Vagina (tissue), 2 donors: ENCODE measurements at regions not wholly inside any gene's neighbourhood (a gene's known extent, or its start where the extent isn't known, plus 50 kb on each side); places are given as distances from the start of the nearest gene placed in this dataset.

Experiments
- POLR2A ChIP-seq, 2 donors: fragments of 450-650 bp; IDR thresholded peaks; one replicate each; pipeline ENCODE4 v1.6.1; 2017; ENCODE audit warnings: antibody characterized with exemption in 2 of 2, mild to moderate bottlenecking in 2 of 2, moderate library complexity in 2 of 2
- TF ChIP-seq, protein P1 (sequence below), 3 experiments: fragments of 450-650 bp in 2 of 3; fragments of 200-600 bp in 1 of 3; sonication (generic) in 1 of 3; IDR thresholded peaks; one replicate each; pipeline ENCODE4 v1.5.1; 2017 to 2019; ENCODE audit warnings: antibody characterized with exemption in 3 of 3, mild to moderate bottlenecking in 2 of 3, moderate library complexity in 2 of 3

GRCh38 chr4:165802452-165802851 lies 70.6 kb upstream of the TLL1 start:
- TF ChIP-seq POLR2A (IDR thresholded peaks at IDR 0.05) = no peak
- TF ChIP-seq, protein P1, sequence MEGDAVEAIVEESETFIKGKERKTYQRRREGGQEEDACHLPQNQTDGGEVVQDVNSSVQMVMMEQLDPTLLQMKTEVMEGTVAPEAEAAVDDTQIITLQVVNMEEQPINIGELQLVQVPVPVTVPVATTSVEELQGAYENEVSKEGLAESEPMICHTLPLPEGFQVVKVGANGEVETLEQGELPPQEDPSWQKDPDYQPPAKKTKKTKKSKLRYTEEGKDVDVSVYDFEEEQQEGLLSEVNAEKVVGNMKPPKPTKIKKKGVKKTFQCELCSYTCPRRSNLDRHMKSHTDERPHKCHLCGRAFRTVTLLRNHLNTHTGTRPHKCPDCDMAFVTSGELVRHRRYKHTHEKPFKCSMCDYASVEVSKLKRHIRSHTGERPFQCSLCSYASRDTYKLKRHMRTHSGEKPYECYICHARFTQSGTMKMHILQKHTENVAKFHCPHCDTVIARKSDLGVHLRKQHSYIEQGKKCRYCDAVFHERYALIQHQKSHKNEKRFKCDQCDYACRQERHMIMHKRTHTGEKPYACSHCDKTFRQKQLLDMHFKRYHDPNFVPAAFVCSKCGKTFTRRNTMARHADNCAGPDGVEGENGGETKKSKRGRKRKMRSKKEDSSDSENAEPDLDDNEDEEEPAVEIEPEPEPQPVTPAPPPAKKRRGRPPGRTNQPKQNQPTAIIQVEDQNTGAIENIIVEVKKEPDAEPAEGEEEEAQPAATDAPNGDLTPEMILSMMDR (IDR thresholded peaks at IDR 0.05) = no peak
